Ishikawa (cell line): ENCODE measurements at regions not wholly inside any gene's neighbourhood (a gene's known extent, or its start where the extent isn't known, plus 50 kb on each side); places are given as distances from the start of the nearest gene placed in this dataset.

Experiments used
- CEBPB ChIP-seq: IDR thresholded peaks from 2 replicates; pipeline ENCODE4 v1.6.1; 2012
- CREB1 ChIP-seq: IDR thresholded peaks from 2 replicates; pipeline ENCODE4 v1.6.1; 2012; ENCODE audit warnings: low read depth
- EGR1 ChIP-seq: IDR thresholded peaks from 2 replicates; pipeline ENCODE4 v1.6.1; 2012
- EP300 ChIP-seq: IDR thresholded peaks from 2 replicates; pipeline ENCODE4 v1.6.1; 2012; ENCODE audit warnings: borderline replicate concordance
- FOXM1 ChIP-seq: IDR thresholded peaks from 2 replicates; pipeline ENCODE4 v1.6.1; 2012; ENCODE audit warnings: low read depth, borderline replicate concordance
- NFIC ChIP-seq: IDR thresholded peaks from 2 replicates; pipeline ENCODE4 v1.6.1; 2012
- RAD21 ChIP-seq: IDR thresholded peaks from 2 replicates; pipeline ENCODE4 v1.6.1; 2012; ENCODE audit warnings: low read depth
- REST ChIP-seq: IDR thresholded peaks from 2 replicates; pipeline ENCODE4 v1.6.1; 2012; ENCODE audit warnings: low read depth, mild to moderate bottlenecking
- TAF1 ChIP-seq: IDR thresholded peaks from 2 replicates; pipeline ENCODE4 v1.6.1; 2012; ENCODE audit warnings: low read depth, mild to moderate bottlenecking
- TCF12 ChIP-seq: IDR thresholded peaks from 2 replicates; pipeline ENCODE4 v1.6.1; 2012; ENCODE audit warnings: low read depth
- TEAD4 ChIP-seq: IDR thresholded peaks from 2 replicates; pipeline ENCODE4 v1.6.1; 2012
- YY1 ChIP-seq: IDR thresholded peaks from 2 replicates; pipeline ENCODE4 v1.6.1; 2012; ENCODE audit warnings: low read depth
- ZBTB7A ChIP-seq: IDR thresholded peaks from 2 replicates; pipeline ENCODE4 v1.6.1; 2012; ENCODE audit warnings: low read depth
- TF ChIP-seq, protein P1 (sequence below): IDR thresholded peaks from 2 replicates; pipeline ENCODE4 v1.6.1; 2012
- TF ChIP-seq, protein P2 (sequence below): IDR thresholded peaks from 2 replicates; pipeline ENCODE4 v1.6.1; 2012

GRCh38 chr17:27944546-27945332 lies 51.6 kb upstream of the LYRM9 start:
- no peak for TF ChIP-seq ZBTB7A
- TF ChIP-seq EGR1 = no peak
- TF ChIP-seq, protein P1, sequence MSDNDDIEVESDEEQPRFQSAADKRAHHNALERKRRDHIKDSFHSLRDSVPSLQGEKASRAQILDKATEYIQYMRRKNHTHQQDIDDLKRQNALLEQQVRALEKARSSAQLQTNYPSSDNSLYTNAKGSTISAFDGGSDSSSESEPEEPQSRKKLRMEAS = no peak
- TF ChIP-seq CREB1 = no peak
- TF ChIP-seq EP300 = no peak
- no peak for TF ChIP-seq REST
- TF ChIP-seq CEBPB = no peak

- no peak for TF ChIP-seq NFIC
- TF ChIP-seq ZBTB7A = no peak
- no peak for TF ChIP-seq EP300
- TF ChIP-seq CREB1 = no peak
- no peak for TF ChIP-seq TAF1
- no peak for TF ChIP-seq RAD21
- TF ChIP-seq TEAD4 = no peak
- no peak for TF ChIP-seq EGR1
- TF ChIP-seq, protein P1 = no peak
- TF ChIP-seq TCF12 = no peak
- TF ChIP-seq FOXM1 = no peak
- TF ChIP-seq YY1 = no peak
- TF ChIP-seq, protein P2, sequence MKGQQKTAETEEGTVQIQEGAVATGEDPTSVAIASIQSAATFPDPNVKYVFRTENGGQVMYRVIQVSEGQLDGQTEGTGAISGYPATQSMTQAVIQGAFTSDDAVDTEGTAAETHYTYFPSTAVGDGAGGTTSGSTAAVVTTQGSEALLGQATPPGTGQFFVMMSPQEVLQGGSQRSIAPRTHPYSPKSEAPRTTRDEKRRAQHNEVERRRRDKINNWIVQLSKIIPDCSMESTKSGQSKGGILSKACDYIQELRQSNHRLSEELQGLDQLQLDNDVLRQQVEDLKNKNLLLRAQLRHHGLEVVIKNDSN = no peak
- TF ChIP-seq REST = no peak
- no peak for TF ChIP-seq CEBPB
These were observed 52.1 kb upstream of the LYRM9 start for GRCh38 chr17:27945333-27945616.

- no peak for TF ChIP-seq REST
- TF ChIP-seq CEBPB = no peak
- TF ChIP-seq CREB1 = no peak
- TF ChIP-seq, protein P2 = no peak
- TF ChIP-seq TCF12 = no peak
These were observed 52.8 kb upstream of the LYRM9 start for GRCh38 chr17:27945953-27946352.

DNA sequence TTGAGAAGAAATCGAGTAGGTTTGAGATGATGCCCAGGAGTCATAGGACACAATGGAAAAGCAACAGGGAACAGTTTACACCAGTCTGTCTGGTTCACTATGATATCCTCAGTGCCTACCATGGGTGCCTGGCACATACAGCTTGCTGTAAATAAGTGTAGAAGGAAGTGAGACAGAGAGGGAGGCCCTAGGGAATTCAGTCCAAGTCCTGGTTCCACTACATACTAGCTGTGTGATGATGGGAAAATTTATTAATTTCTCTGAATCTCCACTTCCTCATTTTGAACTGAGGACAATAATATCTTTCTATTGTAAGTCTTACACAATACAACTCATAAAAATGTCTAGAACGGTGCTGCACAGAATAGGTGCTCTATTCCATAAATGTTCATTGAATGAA lies 53.3 kb upstream of the LYRM9 start:
- TF ChIP-seq TCF12 (no peak), YY1 (no peak), NFIC (no peak), RAD21 (no peak), CREB1 (no peak), EP300 (no peak), REST (no peak), FOXM1 (no peak), TEAD4 (no peak)
- TF ChIP-seq, protein P2 = no peak
- TF ChIP-seq, protein P1 = no peak
